HG03060 (cell line): ENCODE measurements at regions not wholly inside any gene's neighbourhood (a gene's known extent, or its start where the extent isn't known, plus 50 kb on each side); places are given as distances from the start of the nearest gene placed in this dataset.

Experiments
- ATAC-seq: cut with Tn5 transposase; IDR thresholded peaks from one replicate; pipeline ENCODE4 v1.9.1; 2021; ENCODE audit warnings: low read depth, moderate number of reproducible peaks; ENCODE audit not compliant: unreplicated experiment

GRCh38 chr2:16134436-16135165 is 194.3 kb downstream of the MYCN start:
- ATAC-seq, result no peak

DNA sequence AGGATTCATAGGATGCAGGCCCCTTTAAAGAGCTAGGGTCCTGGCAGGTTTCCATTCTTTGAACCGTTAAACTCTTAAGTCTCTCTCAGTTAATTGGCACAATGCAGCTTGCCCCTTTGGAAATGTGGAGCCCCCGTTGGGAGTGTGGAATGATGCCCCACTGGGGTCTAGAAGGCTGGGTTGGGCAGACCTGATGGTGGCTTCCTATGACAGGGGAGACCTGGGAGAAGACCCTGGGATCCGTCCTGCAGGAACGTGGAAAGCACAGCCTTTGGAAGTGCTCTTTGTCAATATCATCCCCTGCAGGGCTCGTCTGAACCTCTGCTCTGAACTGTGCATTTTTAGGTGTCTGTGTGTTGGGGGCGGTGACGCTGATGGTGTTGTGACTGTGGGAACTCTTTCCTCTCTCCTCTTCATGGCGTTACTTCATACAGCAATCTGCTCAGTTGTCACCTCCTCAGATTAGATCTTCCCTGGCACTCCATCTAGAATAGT is 190.6 kb downstream of the MYCN start:
- ATAC-seq, result no peak

DNA sequence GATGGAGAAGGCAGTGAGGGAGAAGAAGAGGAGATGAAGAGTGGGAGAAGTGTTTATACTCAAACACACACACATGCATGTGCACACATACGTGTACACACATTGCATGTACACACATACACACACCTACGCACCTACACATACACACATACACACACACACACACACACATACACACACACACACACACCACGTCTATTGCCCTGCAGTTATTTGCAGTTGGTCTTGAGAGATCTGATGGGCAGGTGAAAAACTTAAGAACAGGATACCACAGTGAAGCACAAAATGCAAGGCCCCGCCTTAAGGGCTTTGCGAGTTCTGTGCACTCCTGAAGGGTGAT is 190.2 kb downstream of the MYCN start:
- no peak for ATAC-seq

DNA sequence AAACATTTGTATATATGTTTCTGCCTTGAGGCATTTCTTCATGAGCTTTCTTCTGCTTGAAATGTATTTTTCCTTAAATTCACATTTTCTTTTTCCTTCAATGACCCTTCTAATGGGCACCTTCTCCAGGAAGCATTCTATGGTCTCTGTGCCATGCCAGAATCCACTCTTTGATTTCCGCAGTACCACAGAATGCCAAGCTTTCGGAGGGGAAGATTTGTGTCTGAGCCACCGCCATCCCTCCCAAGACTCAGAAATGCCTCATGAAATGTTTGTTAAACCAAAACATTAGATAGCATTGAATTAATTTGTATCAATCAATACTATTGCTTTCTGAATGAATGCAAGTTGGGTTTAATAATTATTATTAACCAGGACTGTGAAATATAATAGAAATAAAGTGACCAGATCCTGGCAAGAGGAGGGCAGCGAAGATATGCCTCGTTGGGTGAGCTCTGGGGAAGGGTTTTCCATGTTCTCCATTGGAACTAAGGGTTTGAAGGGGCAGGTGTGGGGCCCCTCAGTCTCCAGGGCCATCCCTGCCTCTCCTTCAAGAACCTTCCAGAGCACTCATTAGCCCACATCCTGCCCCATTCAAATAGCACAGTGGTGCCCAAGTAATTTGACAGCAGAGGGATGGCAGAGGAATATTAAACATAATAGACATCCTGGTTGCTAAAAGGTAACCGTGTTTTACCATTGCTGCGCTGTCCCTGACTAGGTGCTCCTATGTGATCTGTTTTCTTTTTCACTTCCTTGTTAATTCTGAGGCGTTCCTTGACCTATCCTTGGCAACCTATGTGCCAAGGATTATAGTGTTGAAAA is 189.6 kb downstream of the MYCN start:
- ATAC-seq, result no peak

GRCh38 chr2:16128746-16129610 is 188.6 kb downstream of the MYCN start:
- no peak for ATAC-seq

DNA sequence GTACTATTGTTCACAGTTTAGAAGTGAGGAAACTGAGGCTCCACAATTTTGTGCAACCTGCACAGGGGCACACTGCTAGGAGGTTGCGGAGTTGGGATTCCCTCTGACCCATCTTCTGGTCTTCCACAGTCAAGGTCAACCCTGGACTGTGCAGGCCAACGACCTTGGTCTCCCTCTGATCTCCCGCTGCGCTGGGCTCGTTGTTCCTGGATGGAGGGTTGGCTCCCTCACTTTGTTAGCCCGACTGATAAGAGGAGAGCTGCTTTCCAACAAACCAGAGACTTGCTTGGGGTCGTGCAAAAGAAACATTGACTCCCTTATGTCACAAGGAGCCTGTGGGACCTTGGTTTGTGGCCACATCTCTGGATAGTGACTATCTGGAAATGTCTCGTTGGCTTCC is 187.6 kb downstream of the MYCN start:
- ATAC-seq, result no peak

- no peak for ATAC-seq
Observed at GRCh38 chr2:16127276-16127940, 187.1 kb downstream of the MYCN start.

- no peak for ATAC-seq
Observed at GRCh38 chr2:16126517-16127275, 186.3 kb downstream of the MYCN start.

DNA sequence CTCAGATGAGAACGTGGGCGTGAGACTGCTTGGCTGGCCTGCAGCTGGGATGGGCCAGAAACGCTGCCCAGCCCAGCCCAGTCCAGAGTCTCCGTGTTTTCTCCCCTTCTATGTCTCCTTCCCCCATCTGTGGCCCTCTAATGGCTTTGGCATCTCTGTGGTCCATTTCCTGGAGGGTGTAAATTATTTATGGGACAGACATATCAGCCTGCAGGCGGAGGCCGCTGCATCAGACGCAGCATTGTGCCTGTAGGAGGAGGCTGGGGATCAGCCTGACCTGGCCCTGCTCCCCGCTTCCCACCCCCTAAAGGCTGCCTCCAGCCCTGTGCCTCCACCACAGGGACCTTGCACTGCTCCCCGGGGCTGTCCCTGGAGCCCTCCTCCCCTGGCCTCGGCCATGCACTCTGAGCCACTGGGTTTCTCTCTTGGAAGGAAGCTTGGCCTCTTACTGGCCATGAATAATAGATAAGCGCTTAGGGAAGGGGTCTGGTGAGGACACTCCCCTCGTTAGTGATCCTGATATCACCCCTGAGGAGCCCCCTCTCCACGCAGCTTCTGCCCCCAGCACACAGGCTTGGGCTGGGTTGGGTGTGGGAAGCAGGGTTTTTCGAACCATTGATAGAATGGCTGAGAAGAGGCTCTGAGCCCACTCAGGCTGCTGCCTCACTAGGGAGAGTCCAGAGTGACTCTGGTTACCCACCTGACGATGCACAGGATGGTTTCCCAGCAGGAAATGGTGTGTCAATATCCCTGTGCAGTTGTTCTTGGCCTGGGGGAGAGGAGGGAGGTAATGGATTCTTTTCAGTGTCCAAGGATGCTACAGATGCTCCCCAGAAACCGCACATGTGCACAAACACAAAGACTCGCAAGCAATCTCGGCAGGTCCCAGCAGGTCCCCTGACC is 185.5 kb downstream of the MYCN start:
- ATAC-seq, result no peak

- no peak for ATAC-seq
Observed at GRCh38 chr2:16124881-16125613, 184.7 kb downstream of the MYCN start.

DNA sequence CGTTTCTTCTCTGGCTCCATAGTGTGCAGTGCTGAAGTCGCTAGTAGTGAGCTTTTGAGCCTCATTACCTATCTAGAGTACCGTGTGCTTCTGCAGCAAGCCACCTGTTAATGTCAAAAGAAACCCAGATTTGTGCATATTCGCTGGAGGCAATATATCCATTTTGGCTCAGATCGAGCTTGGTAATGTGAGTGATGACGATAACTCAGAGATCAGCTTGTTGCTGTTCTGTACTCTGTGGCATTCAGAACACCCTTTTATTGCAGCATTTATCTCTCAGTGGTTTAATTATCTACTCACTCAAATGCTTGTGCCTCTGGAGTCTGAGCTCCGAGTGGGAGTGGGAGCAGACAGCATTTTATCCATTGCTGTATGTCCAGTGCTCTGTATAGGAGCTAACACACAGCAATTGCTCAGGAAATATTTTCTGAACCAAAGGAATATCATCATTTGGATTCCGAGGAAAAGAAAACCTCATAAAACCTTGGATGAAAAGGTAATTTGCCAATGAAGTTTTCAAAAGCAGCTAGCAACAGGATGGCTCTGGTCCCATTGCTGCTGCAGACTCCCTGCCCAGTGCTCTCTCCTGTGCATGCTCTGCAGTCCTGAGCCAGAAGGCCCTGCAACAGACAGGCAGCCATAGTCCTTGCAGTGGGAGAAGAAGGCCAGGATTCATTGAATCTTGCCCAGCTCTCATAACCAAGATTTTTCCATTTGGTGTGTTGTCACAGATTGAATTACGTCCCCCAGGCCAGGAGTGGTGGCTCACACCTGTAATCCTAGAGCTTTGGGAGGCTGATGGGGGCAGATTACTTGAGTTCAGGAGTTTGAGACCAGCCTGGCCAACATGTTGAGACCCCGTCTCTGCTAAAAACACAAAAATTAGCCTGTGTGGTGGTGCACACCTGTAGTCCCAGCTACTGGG is 183.8 kb downstream of the MYCN start:
- no peak for ATAC-seq

DNA sequence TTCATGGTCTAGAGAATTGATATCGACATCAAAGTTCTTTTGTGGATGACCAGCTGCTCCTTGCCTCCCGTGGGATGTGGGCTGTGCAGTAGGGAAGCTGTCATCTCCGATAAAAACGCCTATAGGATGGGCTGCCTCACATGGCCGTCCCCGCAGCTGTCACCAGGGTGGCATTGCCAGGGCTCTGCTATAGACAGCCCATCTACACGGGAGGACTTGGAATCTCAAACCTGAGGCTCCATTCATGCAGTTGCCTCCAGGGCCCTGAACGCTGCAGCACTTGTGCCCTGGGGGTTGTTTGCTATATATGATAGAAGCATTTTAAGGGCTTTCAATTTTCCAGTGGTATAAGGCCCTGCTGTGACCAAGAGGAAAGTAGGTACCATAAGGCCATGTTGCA is 183.1 kb downstream of the MYCN start:
- ATAC-seq, result no peak

GRCh38 chr2:16122556-16122955 is 182.2 kb downstream of the MYCN start:
- no peak for ATAC-seq

- no peak for ATAC-seq
Observed at GRCh38 chr2:16121986-16122390, 181.6 kb downstream of the MYCN start.

DNA sequence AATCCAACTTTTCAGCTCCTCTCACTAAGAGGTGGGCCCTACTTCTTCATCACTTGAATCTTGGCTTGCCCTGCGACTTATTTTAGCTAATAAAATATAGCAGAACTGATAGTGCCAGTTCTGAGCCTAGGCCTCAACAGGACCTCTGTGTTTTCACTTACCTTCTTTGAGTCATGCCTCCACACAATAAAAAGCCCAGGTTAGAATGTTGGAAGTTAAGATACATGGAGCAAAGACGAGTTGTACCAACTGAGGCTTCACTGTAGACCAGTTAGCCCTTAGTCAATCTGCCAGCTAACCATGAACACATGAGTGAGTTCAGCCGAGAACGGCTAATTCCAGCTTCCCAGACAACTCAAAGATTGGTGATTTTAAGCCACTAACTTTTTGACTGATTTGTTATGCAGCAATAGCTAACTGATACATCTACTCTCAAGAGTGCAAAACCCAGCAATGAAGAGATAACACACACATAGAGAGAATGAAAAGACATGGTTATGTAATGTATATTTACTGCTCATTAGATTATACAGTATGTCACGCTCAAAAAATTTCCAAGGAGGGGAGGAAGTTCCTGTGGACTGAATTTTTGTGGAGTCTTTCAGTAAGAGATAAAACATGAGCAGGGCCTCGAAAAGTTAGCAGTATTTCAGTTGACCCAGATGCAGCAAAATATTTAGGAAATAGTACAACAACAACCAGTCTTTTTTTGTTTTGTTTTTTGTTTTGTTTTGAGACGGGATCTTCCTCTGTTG is 181.1 kb downstream of the MYCN start:
- no peak for ATAC-seq

DNA sequence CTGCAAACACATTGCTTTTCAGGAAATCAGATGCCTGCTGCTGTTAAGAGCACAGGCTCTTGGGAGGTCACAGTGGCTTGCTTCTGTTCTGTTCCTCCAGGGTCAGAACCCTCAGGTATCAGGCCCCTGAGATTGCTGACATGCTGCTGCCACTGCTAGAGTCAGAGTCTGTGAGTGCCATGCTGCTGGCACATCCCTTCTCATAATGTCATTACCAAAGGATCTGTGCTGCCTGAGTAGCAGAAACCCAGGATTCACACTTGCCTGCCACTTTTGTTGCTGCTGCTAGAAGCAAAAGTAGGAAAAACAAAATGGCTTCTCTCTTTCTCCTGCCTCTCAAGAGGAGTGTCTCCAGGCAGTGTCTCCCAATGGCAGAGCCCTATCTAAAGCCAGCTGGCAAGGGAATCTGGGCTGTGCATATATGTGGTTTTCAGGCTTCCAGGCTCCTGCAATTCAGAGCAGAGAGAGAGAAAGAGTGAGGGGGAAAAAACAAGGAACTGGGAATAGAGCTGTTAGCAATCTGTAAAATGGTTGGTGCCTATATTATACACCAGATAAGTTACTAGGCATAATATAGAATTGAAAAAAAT is 180.3 kb downstream of the MYCN start:
- no peak for ATAC-seq
